NB4 (cell line): ENCODE measurements at regions not wholly inside any gene's neighbourhood (a gene's known extent, or its start where the extent isn't known, plus 50 kb on each side); places are given as distances from the start of the nearest gene placed in this dataset.

Source experiments
- DNase-seq: peaks from one replicate; pipeline ENCODE4 v3.0.0; 2010; ENCODE audit warnings: low read depth
- H3K4me3 ChIP-seq: one replicate; pipeline ENCODE4 v1.5.1; 2011; ENCODE audit warnings: mild to moderate bottlenecking, low read depth, low read length, moderate library complexity
- MYC ChIP-seq: IDR thresholded peaks from 2 replicates; pipeline ENCODE4 v1.6.1; 2011; ENCODE audit warnings: low read depth, low read length
- POLR2A ChIP-seq: IDR thresholded peaks from 2 replicates; pipeline ENCODE4 v1.6.1; 2011; ENCODE audit warnings: mild to moderate bottlenecking; ENCODE audit not compliant: insufficient read length; ENCODE audit errors: extremely low read depth
- TF ChIP-seq, protein P1 (sequence below): IDR thresholded peaks from one replicate; pipeline ENCODE4 v1.5.1; 2012; ENCODE audit warnings: low read depth, low read length
- TF ChIP-seq, protein P2 (sequence below): IDR thresholded peaks from 2 replicates; pipeline ENCODE4 v1.6.1; 2011; ENCODE audit warnings: low read depth, low read length

DNA sequence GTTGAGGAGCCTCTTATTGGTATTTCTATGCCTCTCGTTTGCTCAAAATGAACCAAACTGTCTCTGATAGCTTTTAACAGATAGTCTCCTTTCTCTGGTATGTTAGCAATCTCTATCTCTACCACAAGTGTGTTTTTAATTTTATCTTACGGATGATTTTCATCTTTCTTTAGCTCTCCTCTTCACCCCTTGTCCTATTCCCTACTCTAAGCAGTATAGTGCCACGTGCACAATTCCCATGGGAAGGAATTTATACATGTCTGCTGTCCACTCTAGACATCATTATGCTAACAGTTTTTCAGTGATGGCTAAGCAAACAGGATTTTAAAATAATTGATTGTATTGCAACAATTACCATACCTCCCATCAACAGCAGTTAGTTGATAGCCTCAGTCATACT lies 177.3 kb downstream of the CYB561 start:
- no peak overlapping the region for H3K4me3 ChIP-seq
- no peak for DNase-seq
- TF ChIP-seq, protein P1, sequence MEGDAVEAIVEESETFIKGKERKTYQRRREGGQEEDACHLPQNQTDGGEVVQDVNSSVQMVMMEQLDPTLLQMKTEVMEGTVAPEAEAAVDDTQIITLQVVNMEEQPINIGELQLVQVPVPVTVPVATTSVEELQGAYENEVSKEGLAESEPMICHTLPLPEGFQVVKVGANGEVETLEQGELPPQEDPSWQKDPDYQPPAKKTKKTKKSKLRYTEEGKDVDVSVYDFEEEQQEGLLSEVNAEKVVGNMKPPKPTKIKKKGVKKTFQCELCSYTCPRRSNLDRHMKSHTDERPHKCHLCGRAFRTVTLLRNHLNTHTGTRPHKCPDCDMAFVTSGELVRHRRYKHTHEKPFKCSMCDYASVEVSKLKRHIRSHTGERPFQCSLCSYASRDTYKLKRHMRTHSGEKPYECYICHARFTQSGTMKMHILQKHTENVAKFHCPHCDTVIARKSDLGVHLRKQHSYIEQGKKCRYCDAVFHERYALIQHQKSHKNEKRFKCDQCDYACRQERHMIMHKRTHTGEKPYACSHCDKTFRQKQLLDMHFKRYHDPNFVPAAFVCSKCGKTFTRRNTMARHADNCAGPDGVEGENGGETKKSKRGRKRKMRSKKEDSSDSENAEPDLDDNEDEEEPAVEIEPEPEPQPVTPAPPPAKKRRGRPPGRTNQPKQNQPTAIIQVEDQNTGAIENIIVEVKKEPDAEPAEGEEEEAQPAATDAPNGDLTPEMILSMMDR = no peak
- no peak for TF ChIP-seq POLR2A
- TF ChIP-seq MYC = no peak

DNA sequence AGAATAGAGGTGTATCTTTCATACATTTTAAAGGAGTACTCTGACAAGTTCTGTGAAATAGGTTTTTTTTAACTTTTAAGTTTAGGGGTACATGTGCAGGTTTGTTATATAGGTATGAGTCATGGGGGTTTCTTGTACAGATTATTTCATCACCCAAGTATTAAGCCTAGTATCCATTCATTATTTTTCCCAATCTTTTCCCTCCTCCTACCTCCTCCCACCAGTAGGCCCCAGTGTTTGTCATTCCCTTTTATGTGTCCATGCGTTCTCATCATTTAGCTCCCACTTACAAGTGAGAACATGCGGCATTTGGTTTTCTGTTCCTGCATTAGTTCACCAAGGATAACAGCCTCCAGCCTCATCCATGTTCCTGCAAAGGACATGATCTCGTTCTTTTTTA lies 175.5 kb downstream of the CYB561 start:
- TF ChIP-seq, protein P1 = no peak
- TF ChIP-seq, protein P2, sequence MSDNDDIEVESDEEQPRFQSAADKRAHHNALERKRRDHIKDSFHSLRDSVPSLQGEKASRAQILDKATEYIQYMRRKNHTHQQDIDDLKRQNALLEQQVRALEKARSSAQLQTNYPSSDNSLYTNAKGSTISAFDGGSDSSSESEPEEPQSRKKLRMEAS = no peak
- TF ChIP-seq MYC = no peak
- no peak for TF ChIP-seq POLR2A
- DNase-seq = no peak
- H3K4me3 ChIP-seq = no peak overlapping the region

DNA sequence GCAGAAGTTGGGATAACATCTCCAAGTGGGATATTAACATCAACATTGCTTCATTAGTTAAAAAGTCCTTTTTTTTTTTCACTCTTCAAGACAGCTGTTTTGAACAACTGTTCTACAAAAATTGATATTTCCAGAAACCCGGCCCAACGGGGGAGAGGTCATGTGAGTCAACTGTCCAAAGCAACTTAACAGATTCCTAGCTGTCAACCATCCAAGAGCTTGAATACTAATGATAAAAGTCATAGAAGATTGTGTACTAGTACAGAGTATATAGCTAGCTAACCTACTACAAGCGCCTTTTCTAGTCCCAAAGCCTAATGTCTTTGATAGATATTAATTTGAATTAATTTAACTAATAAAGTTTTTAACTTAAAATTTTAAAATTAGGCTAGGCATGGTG lies 172.0 kb downstream of the CYB561 start:
- no peak for DNase-seq
- TF ChIP-seq, protein P2 = no peak
- TF ChIP-seq POLR2A (no peak), MYC (no peak)
- TF ChIP-seq, protein P1 = no peak
- no peak overlapping the region for H3K4me3 ChIP-seq

DNA sequence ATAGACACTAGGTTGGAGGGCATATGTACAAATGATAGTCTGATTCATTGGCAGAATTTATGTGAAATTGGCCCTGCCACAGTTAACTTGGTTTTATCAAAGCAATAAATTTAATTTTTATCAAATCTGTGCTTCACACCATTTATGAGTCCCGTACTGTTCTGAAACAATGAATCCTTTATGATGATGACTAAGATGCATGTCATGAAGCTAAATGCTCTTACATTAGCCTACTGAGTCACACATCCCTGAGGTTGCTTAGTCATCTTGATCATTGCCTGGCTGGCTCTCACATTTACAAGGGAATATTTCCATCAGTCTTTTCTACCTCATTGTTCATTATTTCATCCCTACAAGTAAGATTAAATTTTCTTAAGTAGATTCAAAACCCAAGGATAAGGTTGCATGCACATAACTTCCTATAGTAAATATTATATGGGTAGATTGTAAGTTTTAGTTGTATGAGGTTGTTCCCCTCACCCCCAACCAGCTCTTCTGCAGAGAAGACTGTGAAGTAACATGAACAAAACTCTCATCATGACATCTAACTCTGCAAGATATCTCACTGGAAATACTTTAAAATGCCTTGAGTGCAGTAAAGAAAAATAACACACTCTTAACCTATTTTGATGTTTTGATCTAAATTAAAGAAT lies 170.7 kb downstream of the CYB561 start:
- DNase-seq = peak; percentile 81
- TF ChIP-seq, protein P2 = no peak
- no peak for TF ChIP-seq MYC
- no peak overlapping the region for H3K4me3 ChIP-seq

DNA sequence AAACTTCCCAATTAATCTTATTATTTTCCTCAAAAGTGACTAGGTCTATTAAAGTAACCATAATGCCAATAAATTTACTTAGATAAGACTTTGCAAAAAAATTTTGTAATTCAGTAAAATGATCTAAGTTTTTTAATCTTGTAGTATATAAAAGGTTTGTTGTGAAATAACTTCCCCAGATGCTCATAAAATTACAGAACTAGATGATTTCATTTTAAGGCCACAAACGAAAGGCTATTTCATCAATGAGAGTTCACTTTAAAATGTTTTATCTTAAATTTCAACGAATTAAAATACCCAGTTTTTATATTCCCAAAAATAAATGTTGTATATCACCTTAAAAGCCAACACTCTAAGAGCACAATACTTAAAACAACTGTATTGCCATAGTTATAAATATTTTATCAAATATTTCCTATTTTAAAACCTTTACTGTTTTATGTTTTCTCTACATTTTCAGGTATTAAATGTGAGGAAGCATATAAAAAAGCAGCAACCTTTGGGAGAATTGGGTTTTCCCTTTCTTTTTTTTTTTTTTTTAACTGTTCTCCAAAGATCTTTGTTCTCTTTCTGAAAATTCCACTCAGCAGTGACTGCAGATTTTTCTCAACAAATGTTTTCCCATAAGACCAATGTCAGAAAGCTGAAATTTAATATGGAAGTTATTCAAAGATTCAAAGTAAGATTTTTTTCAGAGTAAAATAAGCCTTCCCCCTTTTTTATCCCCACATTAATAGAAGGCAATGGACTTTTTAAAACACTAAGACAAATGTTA lies 169.9 kb downstream of the CYB561 start:
- H3K4me3 ChIP-seq = no peak overlapping the region
- DNase-seq = peak; percentile 26

DNA sequence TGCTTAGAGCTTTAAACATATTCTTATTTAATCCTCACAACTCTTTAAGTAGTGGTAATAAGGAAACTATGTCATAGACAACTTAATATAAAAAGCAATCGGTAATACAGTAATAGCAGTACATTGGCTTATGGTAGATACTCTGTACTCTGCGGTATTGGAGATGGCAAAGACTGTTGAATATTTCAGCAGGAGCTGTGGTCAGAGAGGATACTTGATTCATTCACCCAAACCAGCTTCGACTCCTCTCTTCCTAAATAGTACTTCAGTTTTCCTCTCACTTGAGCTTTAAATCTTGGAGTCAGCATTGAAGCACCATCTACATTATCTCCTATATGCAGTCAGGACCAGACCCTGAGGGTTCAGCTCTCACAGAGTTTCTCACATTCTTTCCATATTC lies 169.3 kb downstream of the CYB561 start:
- TF ChIP-seq, protein P2 = no peak
- TF ChIP-seq POLR2A (no peak), MYC (no peak)
- TF ChIP-seq, protein P1 = no peak
- H3K4me3 ChIP-seq = no peak overlapping the region
- DNase-seq = no peak

More for the DNA sequence above, 169.9 kb downstream of the CYB561 start:
- TF ChIP-seq MYC = no peak
- TF ChIP-seq, protein P2 = no peak
- no peak for TF ChIP-seq POLR2A
- TF ChIP-seq, protein P1 = no peak
